ELF-1 (cell line): ENCODE measurements at regions not wholly inside any gene's neighbourhood (a gene's known extent, or its start where the extent isn't known, plus 50 kb on each side); places are given as distances from the start of the nearest gene placed in this dataset.

Source experiments
- DNase-seq: peaks from one replicate; pipeline ENCODE4 v3.0.0-alpha.2; 2016; ENCODE audit warnings: low read depth, low spot score

DNA sequence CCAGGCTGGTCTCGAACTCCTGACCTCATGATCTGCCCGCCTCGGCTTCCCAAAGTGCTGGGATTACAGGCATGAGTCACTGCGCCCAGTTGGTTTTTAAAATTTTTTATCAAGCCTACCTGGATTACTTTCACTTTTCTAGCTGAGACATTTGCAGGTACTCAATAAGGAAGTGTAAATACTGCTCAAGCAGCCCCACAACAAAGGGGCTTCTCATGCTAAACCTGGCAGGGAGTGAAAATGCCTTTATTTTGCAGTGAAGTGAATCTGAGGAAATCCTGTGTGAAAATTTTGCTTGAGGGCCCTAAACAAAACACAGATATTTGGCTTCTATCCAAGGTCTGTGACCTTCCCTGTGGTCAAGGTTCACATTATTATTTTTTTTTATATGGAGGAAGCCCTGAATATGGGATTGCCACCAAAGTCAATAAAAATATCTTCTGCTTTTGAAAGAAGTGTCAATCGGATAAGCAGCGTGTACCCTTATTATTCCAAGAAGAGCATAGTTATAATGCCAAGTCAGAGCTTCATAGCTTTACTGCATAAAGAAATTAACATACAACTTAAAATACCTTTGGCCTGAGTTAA lies 481.0 kb downstream of the SH2D1A start:
- no peak for DNase-seq

- DNase-seq, result no peak
These were observed 483.6 kb downstream of the SH2D1A start for GRCh38 chrX:124829930-124830329.

DNA sequence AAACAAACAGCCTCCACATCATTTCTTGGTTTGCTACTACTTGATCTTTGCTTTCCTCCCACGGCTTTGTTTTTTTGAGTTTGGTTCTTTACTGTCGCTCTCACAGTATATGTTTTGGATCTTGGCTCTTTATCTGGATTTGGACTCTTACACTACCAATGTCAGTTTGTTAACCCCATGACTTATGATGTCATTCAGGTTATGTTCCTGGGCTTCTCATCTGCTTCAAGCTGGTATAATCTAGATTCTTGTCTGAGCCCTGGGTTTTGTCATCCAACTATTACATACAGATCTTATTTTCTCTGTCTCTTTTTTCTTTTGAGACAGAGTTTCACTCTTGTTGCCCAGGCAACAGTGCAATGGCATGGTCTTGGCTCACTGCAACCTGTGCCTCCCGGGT lies 482.9 kb upstream of the TEX13C start:
- no peak for DNase-seq

- no peak for DNase-seq
These were observed 477.5 kb upstream of the TEX13C start for GRCh38 chrX:124842205-124842604.

DNA sequence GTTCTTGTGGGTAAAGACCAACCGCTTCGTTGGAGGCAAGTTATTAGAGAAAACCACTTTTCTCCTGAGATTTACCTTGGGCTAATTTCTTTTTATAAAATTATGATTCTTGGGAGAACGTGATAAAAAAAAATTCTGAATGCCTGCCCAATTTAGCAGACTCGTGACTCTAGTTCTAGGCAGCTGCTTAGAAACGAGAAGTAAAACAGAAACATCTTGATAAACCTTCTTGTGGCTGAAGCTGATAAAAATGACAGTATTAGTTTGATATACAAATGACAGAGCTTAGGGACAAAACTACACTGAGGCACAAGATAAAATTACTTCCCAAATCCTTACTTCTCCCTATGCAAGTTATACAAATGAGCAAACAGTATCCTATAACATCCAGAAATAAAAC lies 458.9 kb upstream of the TEX13C start:
- DNase-seq, result no peak

DNA sequence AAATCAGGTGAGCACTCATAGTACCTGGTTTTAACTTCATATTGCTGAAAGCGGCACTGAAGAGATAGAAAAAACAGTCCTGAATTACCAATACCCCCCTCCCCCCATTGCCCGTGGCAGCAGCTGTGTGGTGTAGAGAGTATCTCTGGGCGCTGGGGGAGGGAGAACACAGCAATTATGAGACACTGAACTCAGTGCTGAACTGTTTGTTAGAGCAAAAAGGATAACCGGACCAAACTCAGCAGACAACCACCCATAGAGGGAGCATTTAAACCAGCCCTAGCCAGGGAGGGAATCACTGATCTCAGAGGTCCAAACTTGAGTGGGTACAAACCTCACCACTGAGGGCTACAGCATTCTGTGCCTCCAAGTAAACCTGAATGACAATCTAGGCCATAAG lies 457.4 kb upstream of the TEX13C start:
- DNase-seq, result no peak

DNA sequence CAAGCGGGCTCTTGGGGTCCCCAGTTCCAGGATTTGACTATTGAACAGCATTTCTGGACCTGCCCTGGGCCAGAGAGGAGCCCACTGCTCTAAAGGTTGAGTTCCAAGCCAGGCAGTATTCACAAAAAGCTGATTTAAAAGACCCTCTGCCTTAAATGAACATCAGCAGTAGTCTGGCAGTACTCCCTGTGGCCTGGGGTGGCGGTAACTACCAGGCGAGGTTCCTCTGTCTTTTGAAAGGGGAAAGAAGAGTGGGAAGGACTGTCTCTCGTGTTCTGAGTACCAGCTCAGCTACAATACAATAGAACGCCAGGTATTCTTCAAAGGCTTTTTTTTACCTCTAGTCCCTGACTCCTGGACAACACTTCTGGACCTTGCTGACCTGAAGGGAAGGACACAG lies 456.4 kb upstream of the TEX13C start:
- DNase-seq, result peak; percentile 40

DNA sequence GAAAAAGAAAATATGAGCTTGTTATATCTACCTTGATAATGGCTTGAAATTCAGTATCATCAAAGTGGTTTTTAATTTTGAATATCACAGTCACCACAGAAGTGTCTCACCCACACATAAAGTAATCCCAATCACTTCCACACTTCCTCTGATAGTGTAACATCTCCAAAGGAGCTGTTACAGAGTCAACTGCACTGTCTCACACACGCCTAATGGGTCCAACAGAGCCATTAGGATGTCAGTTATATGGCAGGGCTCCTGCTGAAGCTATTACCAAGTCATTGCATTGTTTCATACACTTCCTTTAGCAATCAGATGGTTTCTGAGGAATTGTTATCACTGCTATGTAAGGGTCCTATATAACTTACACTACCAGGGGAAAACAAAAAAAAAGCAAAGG lies 432.1 kb upstream of the TEX13C start:
- no peak for DNase-seq

- DNase-seq, result no peak
These were observed 423.7 kb upstream of the TEX13C start for GRCh38 chrX:124895947-124896346.

DNA sequence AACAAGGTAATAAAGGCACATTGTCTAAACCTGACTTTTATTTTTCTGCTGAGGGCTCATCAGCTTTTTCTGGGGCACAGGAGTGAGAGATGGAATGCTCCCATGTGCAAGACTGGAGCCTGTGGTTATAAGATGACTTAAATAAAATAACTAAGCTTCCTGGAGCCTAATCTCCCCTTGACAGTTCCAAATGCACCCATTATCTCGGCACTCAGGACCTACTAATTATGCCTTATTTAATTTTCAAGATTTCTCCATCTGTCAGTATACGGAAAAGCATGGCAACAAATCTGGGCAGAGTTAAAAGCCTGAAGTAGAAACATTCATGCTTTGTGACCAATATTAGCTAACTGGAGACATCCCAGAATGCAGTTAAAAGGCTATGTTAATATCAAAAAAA lies 416.7 kb upstream of the TEX13C start:
- no peak for DNase-seq

- no peak for DNase-seq
These were observed 409.1 kb upstream of the TEX13C start for GRCh38 chrX:124910611-124911010.

DNA sequence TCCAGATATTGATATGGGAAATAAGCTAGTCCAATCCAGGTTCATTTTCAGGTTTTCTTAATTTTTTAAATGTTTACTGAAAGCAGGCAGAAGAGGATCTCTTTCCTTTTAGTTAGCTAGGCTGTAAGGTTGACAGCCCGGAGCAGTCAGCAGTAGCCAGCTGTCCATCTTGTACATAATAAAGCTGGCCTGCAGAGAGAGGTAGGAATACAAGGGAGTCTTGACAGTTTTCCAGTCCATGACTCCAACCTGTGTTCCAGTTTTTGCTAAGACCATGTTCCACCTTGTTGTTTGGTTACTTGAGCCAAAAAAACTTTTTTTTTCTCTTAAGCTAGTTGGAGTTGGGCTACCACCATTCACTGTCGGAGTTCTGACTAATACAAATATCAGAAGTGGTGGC lies 402.7 kb upstream of the TEX13C start:
- DNase-seq, result no peak

GRCh38 chrX:124925681-124926080 lies 394.0 kb upstream of the TEX13C start:
- DNase-seq, result no peak

DNA sequence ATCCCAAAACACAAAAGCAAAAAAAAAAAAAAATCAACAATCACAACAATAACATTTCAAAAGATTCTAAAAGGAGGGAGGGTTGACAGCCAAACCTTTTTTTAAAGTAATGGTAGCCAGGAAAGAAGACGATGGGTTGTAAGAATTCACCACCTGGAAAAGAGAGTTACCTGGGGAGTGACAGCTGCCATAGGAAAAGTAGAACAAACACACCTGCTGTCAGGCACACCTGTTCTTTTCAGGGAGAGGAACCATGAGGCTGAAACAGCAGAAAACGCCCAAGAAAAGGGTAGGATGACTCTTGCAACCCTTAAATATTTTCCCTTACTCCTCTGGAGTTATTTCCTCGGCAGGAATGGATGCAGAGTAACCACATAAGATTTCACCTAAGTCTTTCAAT lies 388.4 kb upstream of the TEX13C start:
- DNase-seq, result no peak

DNA sequence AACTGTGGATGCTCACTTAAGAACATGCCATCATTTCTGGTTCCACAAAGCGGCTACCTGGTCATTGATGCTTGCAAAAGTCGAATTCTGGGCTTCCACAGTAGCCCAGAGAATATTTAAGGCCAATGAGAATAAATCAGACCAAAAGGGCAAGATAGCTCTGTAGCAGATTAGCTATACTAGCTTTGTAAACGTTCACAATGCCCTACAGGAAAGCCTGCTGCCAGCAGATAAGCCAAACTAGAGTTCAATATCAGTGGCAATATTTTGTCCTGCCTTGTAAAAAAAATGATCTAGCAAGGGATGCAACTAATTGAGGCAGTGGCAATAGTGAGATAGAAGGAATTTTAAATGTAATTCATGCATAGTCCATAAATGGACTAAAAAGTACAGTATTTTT lies 387.7 kb upstream of the TEX13C start:
- DNase-seq, result no peak

- no peak for DNase-seq
These were observed 381.0 kb upstream of the TEX13C start for GRCh38 chrX:124938715-124939114.

DNA sequence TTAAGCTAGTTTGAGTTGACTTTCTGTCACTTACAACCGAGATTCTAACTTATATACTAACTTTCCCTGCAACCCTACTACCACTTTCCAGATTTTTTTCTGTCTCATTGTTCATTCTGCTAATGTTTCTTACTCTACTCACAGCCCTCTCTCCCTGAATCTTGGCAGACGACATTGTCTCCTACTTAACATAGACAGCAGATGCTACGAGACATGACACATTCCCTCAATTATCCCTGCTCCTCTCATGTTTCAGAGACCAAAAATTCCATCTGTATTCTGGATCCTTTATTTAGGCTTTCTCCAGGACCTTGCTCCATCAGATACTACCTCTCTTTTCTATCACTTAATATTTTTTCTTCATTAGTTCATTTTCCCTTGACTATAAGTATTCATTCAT lies 379.1 kb upstream of the TEX13C start:
- DNase-seq, result no peak

DNA sequence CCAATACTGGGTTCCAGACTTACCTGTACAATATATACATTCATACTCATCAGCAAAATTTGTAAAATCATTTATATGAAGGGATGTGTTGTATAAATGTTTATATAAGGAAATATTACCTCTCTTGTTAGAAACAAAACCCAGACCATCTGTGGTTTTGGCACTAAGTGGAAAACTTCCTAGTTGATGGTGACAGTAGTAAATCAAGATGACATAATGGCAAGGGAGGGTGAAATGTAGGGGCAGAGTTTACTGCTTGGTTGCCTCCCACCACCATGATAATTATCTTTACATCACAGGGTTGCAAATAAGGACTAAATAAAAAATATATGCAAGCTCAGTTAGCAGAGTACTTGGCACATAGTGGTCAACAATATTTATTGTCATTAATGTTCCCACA lies 365.3 kb upstream of the TEX13C start:
- no peak for DNase-seq

GRCh38 chrX:124960454-124960853 lies 359.2 kb upstream of the TEX13C start:
- DNase-seq, result no peak

DNA sequence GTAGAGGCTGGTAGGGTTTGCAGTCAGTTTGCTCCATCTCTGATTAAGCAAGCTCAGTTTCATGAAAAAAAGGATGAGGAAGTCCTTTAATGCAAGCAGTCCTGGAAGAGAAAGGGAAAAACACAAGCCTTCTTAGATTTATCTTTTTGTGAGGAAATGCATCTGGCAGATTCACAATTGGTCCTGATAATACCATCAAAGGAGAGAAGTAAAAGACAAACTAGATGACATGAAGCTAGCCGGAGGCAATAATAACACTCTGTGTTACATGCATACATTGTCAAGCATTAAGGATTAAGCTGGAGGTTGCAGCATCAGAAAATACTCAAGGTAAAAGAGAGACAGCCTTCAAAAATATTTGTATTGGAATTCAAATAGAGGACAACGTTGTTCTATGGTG lies 356.0 kb upstream of the TEX13C start, which contains the start of gene TENM1:
Gene TENM1 (minus strand): TSS at position 101 of the 400 bp plus-strand sequence.
- DNase-seq, result no peak

DNA sequence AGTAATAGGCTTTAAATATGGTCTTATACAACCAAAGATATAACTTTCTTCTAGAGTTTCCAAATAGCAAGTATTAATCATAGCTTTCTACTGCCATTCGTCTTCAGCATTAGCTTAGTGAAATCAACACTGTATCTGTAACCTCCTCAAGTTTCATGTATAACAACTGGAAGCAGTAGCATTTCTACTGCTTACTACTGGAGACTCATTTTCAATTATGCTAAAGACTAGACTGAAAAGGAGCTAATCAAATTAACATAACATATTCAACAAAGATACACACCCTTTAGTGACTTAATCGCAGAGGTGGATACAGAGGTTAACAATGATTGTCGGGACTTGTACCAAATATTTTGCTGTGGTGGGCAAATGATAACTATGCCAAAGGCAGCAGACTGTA lies 344.2 kb upstream of the TEX13C start:
- no peak for DNase-seq

DNA sequence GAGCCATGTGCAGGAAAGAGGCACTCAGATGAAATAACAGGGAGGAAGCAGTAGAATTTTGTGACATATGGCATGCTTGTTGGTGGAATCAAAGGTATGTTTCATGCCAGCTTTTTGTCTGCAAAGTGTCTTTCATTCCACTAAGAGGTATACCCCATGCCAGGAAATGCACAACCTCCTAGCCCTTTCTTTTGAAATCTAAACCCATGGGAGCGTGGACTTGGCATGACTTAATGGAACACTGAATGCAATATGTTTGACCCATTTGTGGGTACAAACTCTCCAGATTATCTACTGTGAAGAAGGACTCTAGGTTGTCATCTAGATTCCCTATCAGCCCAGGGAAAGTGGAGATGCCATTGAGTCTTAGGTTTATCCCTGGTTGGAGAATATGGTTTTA lies 338.3 kb upstream of the TEX13C start:
- DNase-seq, result no peak

DNA sequence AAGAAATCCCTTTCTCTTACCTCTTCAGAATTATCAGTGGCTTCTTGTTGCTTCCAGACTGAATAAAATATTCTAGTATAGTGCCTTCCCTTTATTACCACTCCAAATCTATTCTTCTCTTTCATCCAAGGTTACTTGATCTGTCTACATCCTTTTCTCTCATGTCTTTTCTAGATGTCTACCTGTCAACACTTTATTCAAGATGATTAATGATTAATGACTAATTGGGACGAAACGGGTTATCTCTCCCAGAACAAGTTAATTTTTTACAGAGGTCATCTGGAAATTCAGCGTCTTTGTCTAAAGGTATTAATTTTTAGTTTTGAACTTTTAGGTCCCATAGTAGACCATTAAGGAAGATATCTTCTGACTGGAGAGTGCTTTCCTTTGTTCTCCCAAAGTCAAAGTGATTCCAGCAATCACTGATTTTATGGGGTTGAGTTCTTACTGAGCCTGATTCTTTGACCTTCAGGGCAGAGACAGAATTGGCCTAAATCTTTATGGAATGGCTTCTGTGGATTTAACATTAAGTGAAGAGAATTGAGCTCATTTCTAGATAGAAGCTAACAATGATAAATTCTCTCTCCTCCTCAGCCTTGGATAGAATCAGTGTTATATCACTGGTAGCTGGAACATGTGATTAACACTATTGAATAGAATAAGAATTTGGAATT lies 335.4 kb upstream of the TEX13C start:
- no peak for DNase-seq

DNA sequence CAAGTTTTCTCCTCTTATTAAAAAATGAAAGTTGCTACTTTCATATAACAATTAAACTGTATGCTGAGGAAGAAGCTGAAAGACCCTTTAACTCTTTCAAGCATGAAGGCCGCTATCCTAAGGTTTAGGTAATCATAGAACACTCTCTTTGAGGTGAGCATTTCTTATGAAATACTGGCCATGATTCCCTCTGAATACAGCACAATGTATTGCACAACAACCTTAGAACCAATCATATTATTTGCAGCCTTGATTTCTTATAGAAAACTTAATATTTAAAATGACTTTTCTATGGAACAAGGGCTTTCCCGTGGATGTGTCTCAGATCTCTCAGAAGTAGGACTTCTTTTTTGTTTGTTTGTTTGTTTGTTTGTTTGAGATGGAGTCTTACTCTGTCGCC lies 333.4 kb upstream of the TEX13C start:
- no peak for DNase-seq
